Upper lobe of left lung (tissue), 6 donors: ENCODE measurements at regions not wholly inside any gene's neighbourhood (a gene's known extent, or its start where the extent isn't known, plus 50 kb on each side); places are given as distances from the start of the nearest gene placed in this dataset.

Source experiments
- ATAC-seq, 2 donors: fragments of 200-7000 bp; cut with Tn5 transposase; one replicate each; pipeline ENCODE4 v1.9.1; 2022; ENCODE audit warnings: mild to moderate bottlenecking in 2 of 2, moderate library complexity in 2 of 2; ENCODE audit not compliant: low FRiP score in 2 of 2
- DNase-seq, 2 donors: peaks; one replicate each; pipeline ENCODE4 v3.0.0-alpha.2; 2019 to 2020
- H3K27ac ChIP-seq, 4 donors: fragments of 200-600 bp; sonication (generic); one replicate each; pipeline ENCODE4 v1.5.1; 2016 to 2019
- H3K27me3 ChIP-seq, 4 donors: fragments of 200-600 bp; sonication (generic); one replicate each; pipeline ENCODE4 v1.5.1; 2017 to 2019
- H3K36me3 ChIP-seq, 4 donors: fragments of 200-600 bp; sonication (generic); one replicate each; pipeline ENCODE4 v1.5.1; 2016 to 2019
- H3K4me1 ChIP-seq, 4 donors: fragments of 200-600 bp; sonication (generic); one replicate each; pipeline ENCODE4 v1.5.1; 2018 to 2019
- H3K4me3 ChIP-seq, 4 donors: fragments of 200-600 bp; sonication (generic); one replicate each; pipeline ENCODE4 v1.5.1; 2017 to 2019; ENCODE audit warnings: mild to moderate bottlenecking in 2 of 4, moderate library complexity in 1 of 4
- H3K9me3 ChIP-seq, 4 donors: fragments of 200-600 bp; sonication (generic); one replicate each; pipeline ENCODE4 v1.5.1; 2018 to 2019
- CTCF ChIP-seq, 6 experiments: fragments of 450-650 bp in 4 of 6; fragments of 200-600 bp in 2 of 6; sonication (generic) in 2 of 6; IDR thresholded peaks; one replicate each; pipeline ENCODE4 v1.5.1; 2016 to 2019; ENCODE audit warnings: antibody characterized with exemption in 6 of 6
- EP300 ChIP-seq, 4 donors: sonication (generic); formaldehyde crosslinking; IDR thresholded peaks; one replicate each; pipeline ENCODE4 v1.5.1; 2017; ENCODE audit warnings: antibody characterized with exemption in 4 of 4, control low read depth in 2 of 4
- POLR2A ChIP-seq, 4 donors: fragments of 450-650 bp; IDR thresholded peaks; one replicate each; pipeline ENCODE4 v1.5.1; 2016 to 2017; ENCODE audit warnings: antibody characterized with exemption in 4 of 4, mild to moderate bottlenecking in 2 of 4
- POLR2AphosphoS5 ChIP-seq, 2 donors: sonication (generic); formaldehyde crosslinking; IDR thresholded peaks; one replicate each; pipeline ENCODE4 v1.5.1; 2017; ENCODE audit warnings: antibody characterized with exemption in 2 of 2
- WGBS, 2 donors: methylation state at CpG; one replicate each; pipeline ENCODE4 v1.1.5; 2017 to 2018; 5-methylcytosine and 5-hydroxymethylcytosine counted together
- donor health status: DM: no; HTN: no; CAD: no; lungs with moderate emphysema.
- donor health status: DM: no; HTN: yes; CAD: no; lungs with severe emphysema.

GRCh38 chr13:22212576-22212975, 541.7 kb downstream of the FGF9 start:
- no peak for TF ChIP-seq POLR2A (IDR thresholded peaks at IDR 0.05)
- no peak for TF ChIP-seq EP300 (IDR thresholded peaks at IDR 0.05)
- TF ChIP-seq POLR2AphosphoS5 (IDR thresholded peaks at IDR 0.05): no peak
- TF ChIP-seq CTCF (IDR thresholded peaks at IDR 0.05): no peak
- DNase-seq (peak in 1 of 2 donors; percentile 6), ATAC-seq (no peak)
- Histone ChIP-seq H3K36me3 (no peaks in the 10 kb centered on the region), H3K27ac (no peak overlapping the region), H3K27me3 (no peaks in the 10 kb centered on the region), H3K4me3 (no peak overlapping the region), H3K4me1 (no peaks in the 10 kb centered on the region), H3K9me3 (no peaks in the 10 kb centered on the region)
- 82 to 88% methylated on average over 10 of the region's 10 CpGs for WGBS, 2 donors

DNA sequence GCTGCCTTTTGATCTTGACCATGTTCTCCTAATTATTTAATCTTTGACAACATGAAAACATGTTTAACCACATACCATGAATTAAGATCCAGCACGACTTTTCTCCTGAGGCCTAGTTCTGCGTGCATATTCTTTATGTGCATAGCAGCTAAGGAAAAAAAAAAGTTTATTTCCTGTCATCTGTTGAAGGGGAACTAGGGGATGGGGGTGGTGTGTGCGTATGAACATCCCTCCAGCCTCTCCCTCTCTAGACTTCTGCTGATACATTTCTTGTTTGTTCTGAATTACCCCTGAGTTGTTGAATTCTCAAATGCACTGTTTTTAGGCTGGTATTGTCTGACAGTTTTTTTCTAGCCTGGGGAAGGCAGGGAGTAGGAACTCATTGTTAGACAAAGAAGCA, 543.3 kb downstream of the FGF9 start:
- no peak for TF ChIP-seq EP300 (IDR thresholded peaks at IDR 0.05)
- TF ChIP-seq POLR2A (IDR thresholded peaks at IDR 0.05): no peak
- TF ChIP-seq POLR2AphosphoS5 (IDR thresholded peaks at IDR 0.05): no peak
- H3K9me3 ChIP-seq: no peaks in the 10 kb centered on the region

GRCh38 chr13:22218797-22219196, 547.9 kb downstream of the FGF9 start:
- H3K4me1 ChIP-seq: no peaks in the 10 kb centered on the region
- DNase-seq (no peak), ATAC-seq (no peak)
- no peak overlapping the region for H3K4me3 ChIP-seq
- H3K36me3 ChIP-seq: no peaks in the 10 kb centered on the region
- H3K27me3 ChIP-seq: no peaks in the 10 kb centered on the region
- WGBS, 2 donors: 36 to 46% methylated on average over 4 of the region's 4 CpGs
- TF ChIP-seq POLR2AphosphoS5 (IDR thresholded peaks at IDR 0.05) (no peak), EP300 (IDR thresholded peaks at IDR 0.05) (no peak), POLR2A (IDR thresholded peaks at IDR 0.05) (no peak), CTCF (IDR thresholded peaks at IDR 0.05) (no peak)
- no peak overlapping the region for H3K27ac ChIP-seq
- no peaks in the 10 kb centered on the region for H3K9me3 ChIP-seq

More for the DNA sequence above, 543.3 kb downstream of the FGF9 start:
- H3K36me3 ChIP-seq: no peaks in the 10 kb centered on the region
- H3K4me3 ChIP-seq: no peak overlapping the region
- no peaks in the 10 kb centered on the region for H3K4me1 ChIP-seq
- H3K27ac ChIP-seq: no peak overlapping the region
- no peak for DNase-seq
- ATAC-seq: no peak
- H3K27me3 ChIP-seq: no peaks in the 10 kb centered on the region
- WGBS, 2 donors: 31 to 43% methylated on average over 3 of the region's 3 CpGs

DNA sequence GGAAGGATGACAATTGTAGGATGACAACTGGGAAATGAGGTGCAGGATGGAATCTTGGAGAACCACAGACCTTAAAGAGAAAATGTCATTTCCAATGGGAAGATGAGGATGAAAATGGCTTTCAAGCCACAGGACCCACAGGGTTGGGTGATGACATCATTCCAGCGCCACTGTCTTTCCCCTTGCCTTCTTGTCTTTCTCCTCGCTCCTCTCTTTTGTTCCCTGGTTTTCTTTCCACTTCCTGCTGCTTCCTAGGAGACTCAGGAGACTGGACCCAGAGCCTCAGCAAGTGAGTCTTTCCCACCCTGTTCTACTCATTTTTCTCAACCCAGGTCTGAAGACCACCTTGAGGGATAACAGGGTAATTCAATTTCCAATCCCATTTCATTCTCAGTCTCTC, 548.8 kb downstream of the FGF9 start:
- no peaks in the 10 kb centered on the region for H3K27me3 ChIP-seq
- no peak for DNase-seq
- H3K36me3 ChIP-seq: no peaks in the 10 kb centered on the region
- no peak for ATAC-seq
- no peak for TF ChIP-seq EP300 (IDR thresholded peaks at IDR 0.05)
- no peak overlapping the region for H3K27ac ChIP-seq
- WGBS, 2 donors: 91 to 93% methylated on average over 2 of the region's 2 CpGs
- no peaks in the 10 kb centered on the region for H3K9me3 ChIP-seq
- no peak overlapping the region for H3K4me3 ChIP-seq
- no peaks in the 10 kb centered on the region for H3K4me1 ChIP-seq

DNA sequence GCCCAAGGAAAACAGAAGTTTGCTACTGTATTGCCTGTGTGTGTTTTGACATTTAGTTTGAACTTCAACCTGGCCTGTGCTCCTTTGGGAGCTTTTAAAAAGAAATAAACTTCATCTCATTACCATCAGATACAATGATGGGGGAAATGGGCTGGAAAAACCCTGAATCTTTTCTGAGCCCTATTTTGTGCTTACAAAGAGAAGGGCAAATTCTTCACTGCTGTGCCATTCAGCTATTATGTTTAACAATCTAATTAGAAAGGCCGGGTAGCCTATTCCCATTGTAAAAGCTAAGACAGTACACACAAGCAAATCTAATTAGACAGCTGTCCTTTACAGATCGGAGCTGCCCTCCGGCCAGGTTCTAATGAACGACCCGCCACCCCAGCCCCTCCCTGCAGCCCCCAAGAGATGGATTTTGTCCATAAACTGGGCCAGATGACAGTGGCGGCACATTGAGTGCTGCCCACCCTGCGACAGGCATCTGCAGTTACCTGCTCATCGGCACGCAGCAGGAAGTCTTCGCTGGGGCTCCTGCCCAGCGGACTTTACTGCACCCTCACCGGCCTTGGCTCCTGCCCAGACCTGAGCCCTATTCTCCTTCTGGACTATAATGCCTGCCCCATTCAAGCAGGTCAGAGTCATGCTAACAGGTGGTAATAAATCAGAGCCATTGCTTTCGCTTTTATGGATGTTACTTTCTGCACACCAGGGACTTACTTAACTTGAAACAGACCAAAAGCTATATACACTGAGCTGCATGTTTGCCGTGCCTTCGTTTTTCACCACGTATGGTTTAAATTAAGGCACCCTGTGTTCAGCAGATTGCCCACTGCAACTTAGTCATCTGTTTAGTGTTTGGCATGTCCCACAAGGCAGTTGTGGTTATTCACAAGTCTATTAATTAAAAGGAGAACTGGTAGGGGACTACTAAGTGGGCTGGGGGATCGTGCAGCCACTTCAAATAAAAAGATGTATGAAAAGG, 549.6 kb downstream of the FGF9 start:
- H3K27ac ChIP-seq: no peak overlapping the region
- no peak overlapping the region for H3K4me3 ChIP-seq
- no peaks in the 10 kb centered on the region for H3K36me3 ChIP-seq
- DNase-seq (no peak), ATAC-seq (no peak)
- no peaks in the 10 kb centered on the region for H3K27me3 ChIP-seq
- H3K9me3 ChIP-seq: no peaks in the 10 kb centered on the region
- WGBS, 2 donors: 87 to 93% methylated on average over 12 to 17 of the region's 17 CpGs
- H3K4me1 ChIP-seq: no peaks in the 10 kb centered on the region
- TF ChIP-seq POLR2A (IDR thresholded peaks at IDR 0.05): no peak
- TF ChIP-seq EP300 (IDR thresholded peaks at IDR 0.05): no peak
- no peak for TF ChIP-seq CTCF (IDR thresholded peaks at IDR 0.05)
- no peak for TF ChIP-seq POLR2AphosphoS5 (IDR thresholded peaks at IDR 0.05)
